LNCaP clone FGC (cell line): ENCODE measurements at regions not wholly inside any gene's neighbourhood (a gene's known extent, or its start where the extent isn't known, plus 50 kb on each side); places are given as distances from the start of the nearest gene placed in this dataset.

Experiments
- DNase-seq: peaks from one replicate; pipeline ENCODE4 v3.0.0-alpha.2; 2011; ENCODE audit warnings: low read depth
- H3K4me3 ChIP-seq: 2 replicates; pipeline ENCODE4 v1.5.1; 2011; ENCODE audit warnings: mild to moderate bottlenecking, low read depth, low read length, control low read depth
- TF ChIP-seq, protein P1 (sequence below): IDR thresholded peaks from 2 replicates; pipeline ENCODE4 v1.5.1; 2012; ENCODE audit warnings: mild to moderate bottlenecking; ENCODE audit not compliant: control insufficient read depth, insufficient read depth; ENCODE audit errors: extremely low read depth

DNA sequence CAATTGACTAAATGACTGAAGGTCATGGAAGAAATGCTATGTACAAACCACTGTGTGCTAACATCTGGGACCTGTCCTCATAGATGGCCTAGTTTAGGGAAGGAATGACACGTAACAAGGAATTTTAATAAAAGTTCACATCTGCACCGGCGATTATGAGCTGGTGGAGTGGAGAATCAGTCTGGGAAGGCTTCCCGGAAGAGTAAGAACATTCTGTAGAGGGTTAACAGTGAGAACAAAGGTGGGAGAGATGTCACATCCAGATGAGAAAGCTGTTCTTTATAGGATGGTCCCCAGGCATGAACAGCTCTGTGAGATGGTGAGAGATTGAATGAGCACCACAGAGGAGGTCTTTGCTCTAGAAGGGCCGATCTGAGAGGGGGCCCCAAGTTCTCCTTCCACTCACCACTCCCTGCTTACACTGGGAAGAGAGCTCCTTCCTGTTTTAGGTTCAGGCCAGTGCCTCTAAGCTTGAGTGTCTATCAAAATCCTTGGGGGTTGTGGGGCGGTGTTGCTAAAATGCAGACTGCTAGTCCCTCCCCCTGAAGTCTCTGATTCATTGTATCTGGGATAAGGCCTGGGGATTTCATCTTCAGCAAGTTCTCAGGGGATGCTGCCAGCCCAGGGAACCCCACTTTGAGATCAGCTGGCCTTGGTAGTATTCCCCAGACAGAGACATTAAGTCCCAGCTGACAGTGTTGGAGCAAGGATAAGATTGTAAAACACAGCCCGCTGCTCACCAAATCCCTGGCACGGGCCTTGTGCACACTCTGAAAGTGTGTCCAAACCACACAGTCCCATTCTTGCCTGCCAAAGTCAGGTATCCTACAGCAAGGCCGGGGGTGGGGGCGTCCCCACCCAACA lies 294.7 kb upstream of the MAF start:
- TF ChIP-seq, protein P1, sequence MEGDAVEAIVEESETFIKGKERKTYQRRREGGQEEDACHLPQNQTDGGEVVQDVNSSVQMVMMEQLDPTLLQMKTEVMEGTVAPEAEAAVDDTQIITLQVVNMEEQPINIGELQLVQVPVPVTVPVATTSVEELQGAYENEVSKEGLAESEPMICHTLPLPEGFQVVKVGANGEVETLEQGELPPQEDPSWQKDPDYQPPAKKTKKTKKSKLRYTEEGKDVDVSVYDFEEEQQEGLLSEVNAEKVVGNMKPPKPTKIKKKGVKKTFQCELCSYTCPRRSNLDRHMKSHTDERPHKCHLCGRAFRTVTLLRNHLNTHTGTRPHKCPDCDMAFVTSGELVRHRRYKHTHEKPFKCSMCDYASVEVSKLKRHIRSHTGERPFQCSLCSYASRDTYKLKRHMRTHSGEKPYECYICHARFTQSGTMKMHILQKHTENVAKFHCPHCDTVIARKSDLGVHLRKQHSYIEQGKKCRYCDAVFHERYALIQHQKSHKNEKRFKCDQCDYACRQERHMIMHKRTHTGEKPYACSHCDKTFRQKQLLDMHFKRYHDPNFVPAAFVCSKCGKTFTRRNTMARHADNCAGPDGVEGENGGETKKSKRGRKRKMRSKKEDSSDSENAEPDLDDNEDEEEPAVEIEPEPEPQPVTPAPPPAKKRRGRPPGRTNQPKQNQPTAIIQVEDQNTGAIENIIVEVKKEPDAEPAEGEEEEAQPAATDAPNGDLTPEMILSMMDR, result no peak
- no peak overlapping the region for H3K4me3 ChIP-seq

DNA sequence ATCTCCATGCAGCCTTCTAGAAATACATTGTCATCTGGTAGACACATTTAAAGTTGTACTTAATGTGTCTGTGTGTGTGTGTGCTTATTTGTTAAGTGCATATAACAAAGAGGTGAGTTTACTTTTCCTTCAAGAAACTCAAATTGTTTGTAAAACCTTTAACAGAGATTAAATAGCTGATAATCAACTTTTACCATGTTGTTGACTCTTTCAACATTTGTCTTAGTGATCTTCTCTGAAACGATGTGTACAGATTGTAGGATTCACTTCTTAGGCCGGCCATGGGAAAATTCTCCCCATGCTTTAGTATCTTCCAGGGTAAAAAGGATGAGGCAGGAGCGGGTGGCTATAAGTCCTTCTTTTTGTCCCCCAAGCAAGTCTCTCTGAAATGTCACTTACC lies 292.9 kb upstream of the MAF start:
- H3K4me3 ChIP-seq, result no peak overlapping the region
- DNase-seq, result peak; percentile 82
- TF ChIP-seq, protein P1, result no peak

More for the DNA sequence above, 294.7 kb upstream of the MAF start:
- no peak for DNase-seq

DNA sequence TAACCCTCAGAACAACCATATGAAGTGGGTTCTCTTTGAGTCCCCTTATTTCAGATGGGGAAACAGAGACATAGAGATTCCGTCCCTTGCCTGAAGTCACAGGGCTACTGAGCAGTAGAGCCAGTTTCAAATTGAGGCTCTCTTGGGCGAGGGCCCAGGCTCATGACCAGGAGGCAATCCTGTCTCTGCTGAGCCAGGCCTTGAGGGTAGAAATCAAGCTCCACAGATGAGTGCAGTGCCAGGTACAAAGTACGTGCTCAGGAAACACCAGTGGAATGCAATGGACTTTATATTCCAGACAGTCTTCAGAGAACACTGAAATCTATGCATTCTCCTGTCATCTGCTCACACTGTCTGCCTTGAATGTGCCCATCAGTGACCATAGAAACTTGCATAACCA lies 291.7 kb upstream of the MAF start:
- no peak overlapping the region for H3K4me3 ChIP-seq
- DNase-seq, result no peak
- TF ChIP-seq, protein P1, result no peak

DNA sequence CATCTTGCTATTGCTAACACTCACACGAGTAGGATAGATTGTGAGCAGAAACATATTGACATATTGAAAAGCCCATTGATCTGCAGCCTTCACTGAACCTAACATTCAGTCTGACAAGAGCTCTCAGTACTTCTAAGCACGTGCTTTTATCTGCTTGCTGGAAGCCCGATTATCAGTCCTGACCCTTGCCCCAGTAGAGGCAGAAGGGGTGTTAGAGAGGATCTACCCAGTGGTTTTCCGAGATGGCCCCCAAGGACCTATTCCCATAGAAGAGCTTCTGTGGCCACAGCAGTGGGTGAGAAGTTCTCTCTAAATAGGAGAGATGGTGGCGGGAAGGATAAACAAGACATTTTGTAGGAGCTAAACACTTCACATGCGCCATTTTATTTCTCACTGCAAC lies 290.9 kb upstream of the MAF start:
- DNase-seq, result no peak
- TF ChIP-seq, protein P1, result no peak
- no peak overlapping the region for H3K4me3 ChIP-seq

DNA sequence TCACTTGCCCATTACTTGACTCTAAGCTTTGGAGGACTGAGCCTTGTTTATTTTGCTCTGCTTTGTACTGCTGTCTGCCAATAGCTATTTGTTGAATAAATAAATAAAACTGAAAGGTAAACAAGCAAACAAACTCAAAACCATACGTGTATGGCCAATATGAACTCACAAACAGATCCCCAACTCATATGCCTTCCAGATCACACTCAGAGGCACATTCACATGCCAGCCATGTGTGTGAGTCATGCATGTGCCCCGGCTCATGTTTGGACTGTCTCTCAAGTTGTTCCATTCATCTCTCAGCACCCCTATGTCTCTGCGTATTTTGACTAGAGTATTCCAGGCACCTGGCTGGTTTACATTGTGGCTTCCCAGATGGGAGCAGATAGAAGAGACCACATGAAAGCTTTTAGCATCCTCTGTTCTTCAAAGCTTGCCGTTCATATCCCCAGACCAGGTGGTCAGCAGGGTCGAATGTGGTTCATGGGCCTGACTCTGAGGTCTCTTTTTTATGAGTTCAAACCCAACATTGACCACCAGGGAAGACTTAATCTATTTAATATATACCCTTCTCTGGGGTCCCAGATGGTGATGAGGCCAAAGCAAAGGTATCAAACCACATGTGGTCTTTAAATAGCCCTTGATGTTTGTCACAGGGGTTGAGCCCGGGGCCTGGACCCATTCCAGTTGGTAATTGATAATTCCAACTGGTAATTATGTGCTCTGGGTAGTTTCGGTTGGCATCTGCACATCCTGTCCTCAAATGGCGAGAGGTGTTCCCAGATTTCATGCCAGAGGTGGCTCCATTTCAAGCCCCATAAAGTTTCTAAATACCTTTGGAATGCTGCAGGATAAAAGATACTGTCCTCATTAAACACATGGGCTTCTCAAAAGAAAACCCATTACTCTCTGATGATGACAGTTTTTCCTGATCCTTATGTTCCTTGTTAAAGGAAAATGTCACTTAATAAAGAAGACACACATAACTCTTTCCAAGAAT lies 287.3 kb upstream of the MAF start:
- no peak overlapping the region for H3K4me3 ChIP-seq
- TF ChIP-seq, protein P1, result no peak
- DNase-seq, result peak; percentile 99

DNA sequence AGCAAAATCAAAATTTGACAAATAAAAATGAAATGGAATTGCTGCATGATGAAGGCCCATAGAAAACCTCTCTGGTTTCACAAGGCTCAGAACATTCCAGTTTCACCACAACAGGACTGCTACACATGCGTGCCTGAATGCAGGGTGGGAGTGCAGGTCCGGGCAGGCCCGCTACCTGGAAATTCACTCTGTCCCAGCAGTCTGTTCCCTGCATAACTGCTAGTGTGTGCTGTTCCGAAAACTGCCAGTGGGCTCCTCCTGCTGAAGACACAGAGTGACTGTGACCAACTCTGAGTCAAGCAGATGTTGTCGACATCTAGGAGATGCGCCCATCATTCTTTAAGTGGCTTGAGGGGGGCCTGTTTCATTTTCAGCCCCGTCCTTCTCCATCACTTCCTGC lies 284.8 kb upstream of the MAF start:
- H3K4me3 ChIP-seq, result no peak overlapping the region
- TF ChIP-seq, protein P1, result no peak
- no peak for DNase-seq
